NCI-H2196 treated with DMSO at 0.1 percent for 48 hours (cell line): ENCODE measurements at regions not wholly inside any gene's neighbourhood (a gene's known extent, or its start where the extent isn't known, plus 50 kb on each side); places are given as distances from the start of the nearest gene placed in this dataset.
"Not testable (repeated sequence)": the region's sequence is repeated elsewhere in the genome, so short reads cannot be mapped to it uniquely, and the experiment has no call there.

ENCODE experiments used
- DNase-seq: peaks from one replicate; lab custom pipeline; 2025; ENCODE audit not compliant: unreplicated experiment; lab: John Stamatoyannopoulos, UW

- DNase-seq, result no peak
Measured at GRCh38 chr11:134498326-134499139, 86.5 kb upstream of the B3GAT1 start.

GRCh38 chr11:134497586-134497985 is 85.5 kb upstream of the B3GAT1 start:
- no peak for DNase-seq

- DNase-seq, result not testable (repeated sequence)
Measured at GRCh38 chr11:134496058-134496457, 84.0 kb upstream of the B3GAT1 start.

- not testable (repeated sequence) for DNase-seq
Measured at GRCh38 chr11:134494395-134494794, 82.4 kb upstream of the B3GAT1 start.

- DNase-seq, result not testable (repeated sequence)
Measured at GRCh38 chr11:134492411-134492810, 80.4 kb upstream of the B3GAT1 start.

GRCh38 chr11:134489728-134490127 is 77.7 kb upstream of the B3GAT1 start:
- DNase-seq, result no peak

- DNase-seq, result no peak
Measured at GRCh38 chr11:134488913-134489312, 76.9 kb upstream of the B3GAT1 start.

- no peak for DNase-seq
Measured at GRCh38 chr11:134488512-134488911, 76.5 kb upstream of the B3GAT1 start.

GRCh38 chr11:134487696-134488095 is 75.7 kb upstream of the B3GAT1 start:
- no peak for DNase-seq

- no peak for DNase-seq
Measured at GRCh38 chr11:134486704-134487103, 74.7 kb upstream of the B3GAT1 start.

- DNase-seq, result no peak
Measured at GRCh38 chr11:134486106-134486505, 74.1 kb upstream of the B3GAT1 start.

- DNase-seq, result no peak
Measured at GRCh38 chr11:134485316-134485715, 73.3 kb upstream of the B3GAT1 start.

GRCh38 chr11:134483857-134484256 is 71.8 kb upstream of the B3GAT1 start:
- no peak for DNase-seq

GRCh38 chr11:134483291-134483690 is 71.2 kb upstream of the B3GAT1 start:
- no peak for DNase-seq

- no peak for DNase-seq
Measured at GRCh38 chr11:134482865-134483264, 70.8 kb upstream of the B3GAT1 start.

GRCh38 chr11:134481933-134482527 is 70.0 kb upstream of the B3GAT1 start:
- no peak for DNase-seq

- DNase-seq, result no peak
Measured at GRCh38 chr11:134481135-134481534, 69.1 kb upstream of the B3GAT1 start.

GRCh38 chr11:134480136-134480712 is 68.2 kb upstream of the B3GAT1 start:
- no peak for DNase-seq

GRCh38 chr11:134479206-134480135 is 67.4 kb upstream of the B3GAT1 start:
- DNase-seq, result no peak

GRCh38 chr11:134478611-134479010 is 66.6 kb upstream of the B3GAT1 start:
- no peak for DNase-seq

GRCh38 chr11:134478176-134478575 is 66.1 kb upstream of the B3GAT1 start:
- DNase-seq, result no peak
